Stimulated activated CD4-positive, alpha-beta T cell treated with anti-CD3 and anti-CD28 coated beads, Interleukin-12 subunit alpha, Interleukin-12 subunit beta, amount 100 ng/mL, for 48 hours (primary cell): ENCODE measurements at regions not wholly inside any gene's neighbourhood (a gene's known extent, or its start where the extent isn't known, plus 50 kb on each side); places are given as distances from the start of the nearest gene placed in this dataset.

Experiments used
- DNase-seq, 3 donors: peaks; one replicate each; pipeline ENCODE4 v3.0.0-alpha.2; 2020; ENCODE audit warnings: low read depth in 2 of 3, low spot score in 1 of 3

GRCh38 chr1:218573925-218574324, 228.8 kb downstream of the TGFB2 start:
- DNase-seq = no peak

- no peak for DNase-seq
These were observed 229.9 kb downstream of the TGFB2 start for GRCh38 chr1:218575079-218575478.

GRCh38 chr1:218575856-218576255, 230.7 kb downstream of the TGFB2 start:
- DNase-seq = no peak

- DNase-seq = no peak
These were observed 237.5 kb downstream of the TGFB2 start for GRCh38 chr1:218582646-218583045.

GRCh38 chr1:218584418-218585155, 239.5 kb downstream of the TGFB2 start:
- no peak for DNase-seq

GRCh38 chr1:218585511-218586184, 240.5 kb downstream of the TGFB2 start:
- no peak for DNase-seq

GRCh38 chr1:218587900-218588299, 242.8 kb downstream of the TGFB2 start:
- no peak for DNase-seq

- DNase-seq = no peak
These were observed 243.5 kb downstream of the TGFB2 start for GRCh38 chr1:218588540-218589172.

- DNase-seq = no peak
These were observed 244.4 kb downstream of the TGFB2 start for GRCh38 chr1:218589487-218589886.

- DNase-seq = no peak
These were observed 246.8 kb downstream of the TGFB2 start for GRCh38 chr1:218591966-218592365.

GRCh38 chr1:218592688-218593087, 247.6 kb downstream of the TGFB2 start:
- DNase-seq = no peak

- DNase-seq = no peak
These were observed 255.8 kb downstream of the TGFB2 start for GRCh38 chr1:218600968-218601367.

- no peak for DNase-seq
These were observed 259.1 kb downstream of the TGFB2 start for GRCh38 chr1:218604217-218604616.

- DNase-seq = no peak
These were observed 266.9 kb downstream of the TGFB2 start for GRCh38 chr1:218611916-218612585.

GRCh38 chr1:218613105-218613504, 268.0 kb downstream of the TGFB2 start:
- DNase-seq = no peak

- no peak for DNase-seq
These were observed 268.9 kb downstream of the TGFB2 start for GRCh38 chr1:218614031-218614430.

- no peak for DNase-seq
These were observed 271.5 kb downstream of the TGFB2 start for GRCh38 chr1:218616681-218617080.

- DNase-seq = no peak
These were observed 272.9 kb downstream of the TGFB2 start for GRCh38 chr1:218617986-218618385.

GRCh38 chr1:218620956-218621355, 275.8 kb downstream of the TGFB2 start:
- DNase-seq = no peak

- no peak for DNase-seq
These were observed 278.9 kb downstream of the TGFB2 start for GRCh38 chr1:218624052-218624451.

GRCh38 chr1:218625393-218625792, 280.3 kb downstream of the TGFB2 start:
- no peak for DNase-seq
